Astrocyte (in vitro differentiated cells and primary cell): ENCODE measurements at regions not wholly inside any gene's neighbourhood (a gene's known extent, or its start where the extent isn't known, plus 50 kb on each side); places are given as distances from the start of the nearest gene placed in this dataset.

Experiments
- DNase-seq: peaks from one replicate; pipeline ENCODE4 v3.0.0-alpha.2; 2010; ENCODE audit warnings: low read depth
- FAIRE-seq: peaks from 2 replicates; lab custom pipeline; 2011; peaks lifted over from hg19 to GRCh38; lab: Jason Lieb, UNC
- H2AFZ ChIP-seq: 2 replicates; pipeline ENCODE4 v1.6.0; 2012; ENCODE audit warnings: low read depth, low read length, inconsistent platforms
- H3K27ac ChIP-seq: 2 replicates; pipeline ENCODE4 v1.5.1; 2011; ENCODE audit warnings: low read depth, low read length, inconsistent platforms
- H3K27me3 ChIP-seq: 2 replicates; pipeline ENCODE4 v1.6.0; 2011; ENCODE audit warnings: low read length, inconsistent platforms; ENCODE audit not compliant: insufficient read depth
- H3K36me3 ChIP-seq: 2 replicates; pipeline ENCODE4 v1.5.1; 2011; ENCODE audit warnings: low read length, inconsistent platforms; ENCODE audit not compliant: insufficient read depth
- H3K4me1 ChIP-seq: 2 replicates; pipeline ENCODE4 v1.5.1; 2011; ENCODE audit warnings: low read length, inconsistent platforms; ENCODE audit not compliant: insufficient read depth
- H3K4me2 ChIP-seq: 2 replicates; pipeline ENCODE4 v1.6.0; 2012; ENCODE audit warnings: low read length, inconsistent platforms
- H3K4me3 ChIP-seq: 2 replicates; pipeline ENCODE4 v1.5.1; 2011; ENCODE audit warnings: low read depth, mild to moderate bottlenecking, low read length, inconsistent platforms; ENCODE audit not compliant: insufficient read depth
- H3K79me2 ChIP-seq: 2 replicates; pipeline ENCODE4 v1.6.0; 2012; ENCODE audit warnings: mild to moderate bottlenecking, low read length, inconsistent platforms; ENCODE audit not compliant: insufficient read depth
- H3K9ac ChIP-seq: 2 replicates; pipeline ENCODE4 v1.6.0; 2012; ENCODE audit warnings: mild to moderate bottlenecking, low read length, inconsistent platforms
- H3K9me3 ChIP-seq: 2 replicates; pipeline ENCODE4 v1.5.1; 2012; ENCODE audit warnings: low read depth, mild to moderate bottlenecking, low read length, inconsistent platforms; ENCODE audit not compliant: insufficient read depth
- H4K20me1 ChIP-seq: 2 replicates; pipeline ENCODE4 v1.6.0; 2012; ENCODE audit warnings: low read length, inconsistent platforms; ENCODE audit not compliant: insufficient read depth
- H3K27ac Mint-ChIP-seq: one replicate; pipeline ENCODE4 v1.8.0; 2021; ENCODE audit warnings: mild to moderate bottlenecking, mixed read lengths; ENCODE audit not compliant: unreplicated experiment
- H3K27me3 Mint-ChIP-seq: one replicate; pipeline ENCODE4 v1.8.0; 2021; ENCODE audit warnings: low read depth, mixed read lengths; ENCODE audit not compliant: unreplicated experiment
- H3K36me3 Mint-ChIP-seq: one replicate; pipeline ENCODE4 v1.8.0; 2021; ENCODE audit warnings: low read depth, mixed read lengths; ENCODE audit not compliant: unreplicated experiment
- H3K4me1 Mint-ChIP-seq: one replicate; pipeline ENCODE4 v1.8.0; 2021; ENCODE audit warnings: low read depth, mixed read lengths; ENCODE audit not compliant: unreplicated experiment
- H3K4me3 Mint-ChIP-seq: one replicate; pipeline ENCODE4 v1.8.0; 2021; ENCODE audit warnings: mild to moderate bottlenecking, moderate library complexity, mixed read lengths; ENCODE audit not compliant: unreplicated experiment
- H3K9me3 Mint-ChIP-seq: one replicate; pipeline ENCODE4 v1.8.0; 2021; ENCODE audit warnings: mild to moderate bottlenecking, mixed read lengths; ENCODE audit not compliant: unreplicated experiment
- EZH2 ChIP-seq: IDR thresholded peaks from 2 replicates; pipeline ENCODE4 v1.6.1; 2012; ENCODE audit warnings: mild to moderate bottlenecking, low read length, inconsistent platforms; ENCODE audit not compliant: insufficient read depth
- TF ChIP-seq, protein P1 (sequence below): IDR thresholded peaks from 2 replicates; pipeline ENCODE4 v1.5.1; 2011; ENCODE audit warnings: low read depth, mild to moderate bottlenecking, inconsistent platforms, low read length, moderate library complexity; ENCODE audit not compliant: insufficient read depth

DNA sequence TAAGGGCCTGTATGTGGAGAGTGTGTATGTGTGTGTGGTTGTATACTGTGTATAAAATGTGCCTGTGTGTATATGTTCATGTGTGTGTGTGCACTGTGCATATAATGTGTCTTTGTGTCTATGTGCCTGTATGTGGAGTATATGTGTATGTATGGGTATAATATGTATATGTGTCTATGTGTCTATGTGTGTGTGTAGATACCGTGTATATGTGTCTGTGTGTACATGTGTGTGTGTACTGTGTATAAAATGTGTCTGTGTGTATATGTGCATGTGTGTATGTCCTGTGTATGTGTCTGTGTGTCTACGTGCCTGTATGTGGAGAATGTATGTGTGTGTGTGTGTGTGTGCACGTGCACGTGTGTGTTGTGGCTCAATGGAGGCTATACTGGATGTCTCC lies 200.4 kb upstream of the ZFHX3 start:
- no peak overlapping the region for H3K4me3 Mint-ChIP-seq
- no peak for DNase-seq
- H3K27ac ChIP-seq = no peak overlapping the region
- H3K4me1 ChIP-seq = no peaks in the 10 kb centered on the region
- no peak overlapping the region for H3K9ac ChIP-seq
- H3K36me3 Mint-ChIP-seq = no peaks in the 10 kb centered on the region
- H3K4me2 ChIP-seq = no peak overlapping the region
- peaks cover 8% of the 10 kb centered on the region for H3K27me3 Mint-ChIP-seq
- no peak overlapping the region for H3K4me3 ChIP-seq
- no peak for FAIRE-seq
- H3K9me3 Mint-ChIP-seq = no peaks in the 10 kb centered on the region
- no peaks in the 10 kb centered on the region for H3K79me2 ChIP-seq
- H3K36me3 ChIP-seq = no peaks in the 10 kb centered on the region
- no peaks in the 10 kb centered on the region for H3K27me3 ChIP-seq
- H3K27ac Mint-ChIP-seq = no peak overlapping the region
- H3K9me3 ChIP-seq = peaks cover 3% of the 10 kb centered on the region
- TF ChIP-seq, protein P1, sequence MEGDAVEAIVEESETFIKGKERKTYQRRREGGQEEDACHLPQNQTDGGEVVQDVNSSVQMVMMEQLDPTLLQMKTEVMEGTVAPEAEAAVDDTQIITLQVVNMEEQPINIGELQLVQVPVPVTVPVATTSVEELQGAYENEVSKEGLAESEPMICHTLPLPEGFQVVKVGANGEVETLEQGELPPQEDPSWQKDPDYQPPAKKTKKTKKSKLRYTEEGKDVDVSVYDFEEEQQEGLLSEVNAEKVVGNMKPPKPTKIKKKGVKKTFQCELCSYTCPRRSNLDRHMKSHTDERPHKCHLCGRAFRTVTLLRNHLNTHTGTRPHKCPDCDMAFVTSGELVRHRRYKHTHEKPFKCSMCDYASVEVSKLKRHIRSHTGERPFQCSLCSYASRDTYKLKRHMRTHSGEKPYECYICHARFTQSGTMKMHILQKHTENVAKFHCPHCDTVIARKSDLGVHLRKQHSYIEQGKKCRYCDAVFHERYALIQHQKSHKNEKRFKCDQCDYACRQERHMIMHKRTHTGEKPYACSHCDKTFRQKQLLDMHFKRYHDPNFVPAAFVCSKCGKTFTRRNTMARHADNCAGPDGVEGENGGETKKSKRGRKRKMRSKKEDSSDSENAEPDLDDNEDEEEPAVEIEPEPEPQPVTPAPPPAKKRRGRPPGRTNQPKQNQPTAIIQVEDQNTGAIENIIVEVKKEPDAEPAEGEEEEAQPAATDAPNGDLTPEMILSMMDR = no peak
- no peak for TF ChIP-seq EZH2
- H3K4me1 Mint-ChIP-seq = no peaks in the 10 kb centered on the region
- no peaks in the 10 kb centered on the region for H4K20me1 ChIP-seq
- H2AFZ ChIP-seq = no peak overlapping the region

GRCh38 chr16:73240920-73241319 lies 193.0 kb upstream of the ZFHX3 start:
- FAIRE-seq = no peak
- no peak overlapping the region for H3K4me3 ChIP-seq
- no peak overlapping the region for H3K4me2 ChIP-seq
- H3K27ac Mint-ChIP-seq = no peak overlapping the region
- H3K27me3 Mint-ChIP-seq = peaks cover 11% of the 10 kb centered on the region
- no peaks in the 10 kb centered on the region for H3K4me1 ChIP-seq
- no peaks in the 10 kb centered on the region for H3K9me3 Mint-ChIP-seq
- H2AFZ ChIP-seq = no peak overlapping the region
- peaks cover 2% of the 10 kb centered on the region for H3K27me3 ChIP-seq
- H3K9me3 ChIP-seq = no peaks in the 10 kb centered on the region
- no peaks in the 10 kb centered on the region for H4K20me1 ChIP-seq
- no peaks in the 10 kb centered on the region for H3K36me3 ChIP-seq
- TF ChIP-seq, protein P1 = no peak
- no peak for TF ChIP-seq EZH2
- no peaks in the 10 kb centered on the region for H3K36me3 Mint-ChIP-seq
- H3K27ac ChIP-seq = no peak overlapping the region
- no peak overlapping the region for H3K9ac ChIP-seq
- H3K4me1 Mint-ChIP-seq = no peaks in the 10 kb centered on the region
- H3K79me2 ChIP-seq = no peaks in the 10 kb centered on the region
- no peak for DNase-seq
- H3K4me3 Mint-ChIP-seq = no peak overlapping the region

DNA sequence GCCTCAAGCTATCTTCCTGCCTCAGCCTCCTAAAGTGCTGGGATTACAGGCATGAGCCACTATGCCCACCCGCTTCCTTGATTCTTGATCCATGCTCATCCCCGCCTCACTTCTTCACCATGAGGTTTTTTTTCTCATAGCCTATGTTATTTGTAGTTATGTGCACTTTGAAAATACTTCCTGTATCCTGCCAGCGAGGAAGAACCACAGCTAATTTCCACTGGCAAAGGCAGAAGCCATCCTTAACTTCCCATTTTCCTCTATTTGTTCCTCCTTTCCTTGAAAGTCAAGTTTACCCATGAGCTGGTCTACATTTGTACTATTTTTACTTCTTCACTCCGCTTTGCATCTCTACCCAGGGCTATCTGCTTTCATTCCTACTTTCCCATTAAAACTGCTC lies 189.7 kb upstream of the ZFHX3 start:
- H3K36me3 Mint-ChIP-seq = no peaks in the 10 kb centered on the region
- H3K27ac ChIP-seq = no peak overlapping the region
- no peak for FAIRE-seq

More for the DNA sequence above, 189.7 kb upstream of the ZFHX3 start:
- no peak overlapping the region for H3K9ac ChIP-seq
- Mint-ChIP-seq H3K4me3 (no peak overlapping the region), H3K27ac (no peak overlapping the region), H3K27me3 (peaks cover 5% of the 10 kb centered on the region), H3K9me3 (no peaks in the 10 kb centered on the region), H3K4me1 (peaks cover 2% of the 10 kb centered on the region)
- no peaks in the 10 kb centered on the region for H3K9me3 ChIP-seq
- H3K27me3 ChIP-seq = peaks cover 21% of the 10 kb centered on the region
- no peak overlapping the region for H3K4me3 ChIP-seq
- no peak overlapping the region for H3K4me2 ChIP-seq
- H2AFZ ChIP-seq = no peak overlapping the region
- H3K79me2 ChIP-seq = no peaks in the 10 kb centered on the region
- no peak for DNase-seq
- no peak for TF ChIP-seq EZH2
- TF ChIP-seq, protein P1 = no peak
- H4K20me1 ChIP-seq = no peaks in the 10 kb centered on the region
- H3K36me3 ChIP-seq = no peaks in the 10 kb centered on the region
- H3K4me1 ChIP-seq = peaks cover 8% of the 10 kb centered on the region
